Uterus (tissue), 3 donors: ENCODE measurements at regions not wholly inside any gene's neighbourhood (a gene's known extent, or its start where the extent isn't known, plus 50 kb on each side); places are given as distances from the start of the nearest gene placed in this dataset.
"Not testable (repeated sequence)": the region's sequence is repeated elsewhere in the genome, so short reads cannot be mapped to it uniquely, and the experiment has no call there.

ENCODE experiments used
- DNase-seq, 2 donors: peaks; one replicate each; pipeline ENCODE4 v3.0.0-alpha.2; 2019 to 2020
- H3K27ac ChIP-seq, 2 donors: fragments of 200-600 bp; sonication (generic); 1 replicate in 1 of 2; 2 replicates in 1 of 2; pipeline ENCODE4 v1.5.1; 2016 to 2018
- H3K27me3 ChIP-seq, 2 donors: fragments of 200-600 bp; sonication (generic); one replicate each; pipeline ENCODE4 v1.5.1; 2018 to 2019; ENCODE audit warnings: control low read depth in 1 of 2
- H3K36me3 ChIP-seq, 2 donors: fragments of 200-600 bp; sonication (generic); one replicate each; pipeline ENCODE4 v1.5.1; 2019; ENCODE audit warnings: control low read depth in 1 of 2
- H3K4me1 ChIP-seq, 2 donors: fragments of 200-600 bp; sonication (generic); one replicate each; pipeline ENCODE4 v1.5.1; 2018 to 2019; ENCODE audit warnings: control low read depth in 1 of 2
- H3K4me3 ChIP-seq, 2 donors: fragments of 200-600 bp; sonication (generic); 1 replicate in 1 of 2; 2 replicates in 1 of 2; pipeline ENCODE4 v1.5.1; 2018 to 2019; ENCODE audit warnings: mild to moderate bottlenecking in 1 of 2
- H3K9me3 ChIP-seq, 2 donors: fragments of 200-600 bp; sonication (generic); one replicate each; pipeline ENCODE4 v1.5.1; 2019; ENCODE audit warnings: control low read depth in 1 of 2
- CTCF ChIP-seq, 4 experiments: fragments of 200-600 bp in 2 of 4; fragments of 450-650 bp in 2 of 4; sonication (generic) in 2 of 4; IDR thresholded peaks; one replicate each; pipeline ENCODE4 v1.5.1; 2016 to 2019; ENCODE audit warnings: antibody characterized with exemption in 4 of 4, mild to moderate bottlenecking in 2 of 4, moderate library complexity in 1 of 4
- POLR2A ChIP-seq, 2 donors: fragments of 450-650 bp; IDR thresholded peaks; one replicate each; pipeline ENCODE4 v1.6.1; 2016; ENCODE audit warnings: antibody characterized with exemption in 2 of 2, mild to moderate bottlenecking in 1 of 2, moderate library complexity in 1 of 2
- intact Hi-C: fragments of 100-400 bp; cut with DNase I; formaldehyde crosslinking; loops from one replicate; pipeline ENCODE4 v1.15.1; 2023; ENCODE audit warnings: low total_unique reads
- donor health status: DM: yes; HTN: yes; CAD: no.

GRCh38 chr10:2202401-2202800 is 465.1 kb upstream of the ADARB2 start:
- TF ChIP-seq CTCF (IDR thresholded peaks at IDR 0.05) (no peak), POLR2A (IDR thresholded peaks at IDR 0.05) (no peak)
- H3K4me1 ChIP-seq, result no peaks in the 10 kb centered on the region
- H3K36me3 ChIP-seq, result no peaks in the 10 kb centered on the region
- no peak overlapping the region for H3K4me3 ChIP-seq
- H3K9me3 ChIP-seq, result no peaks in the 10 kb centered on the region
- intact Hi-C loops, result no loop called here
- no peak for DNase-seq
- no peaks in the 10 kb centered on the region for H3K27me3 ChIP-seq
- H3K27ac ChIP-seq, result no peak overlapping the region

DNA sequence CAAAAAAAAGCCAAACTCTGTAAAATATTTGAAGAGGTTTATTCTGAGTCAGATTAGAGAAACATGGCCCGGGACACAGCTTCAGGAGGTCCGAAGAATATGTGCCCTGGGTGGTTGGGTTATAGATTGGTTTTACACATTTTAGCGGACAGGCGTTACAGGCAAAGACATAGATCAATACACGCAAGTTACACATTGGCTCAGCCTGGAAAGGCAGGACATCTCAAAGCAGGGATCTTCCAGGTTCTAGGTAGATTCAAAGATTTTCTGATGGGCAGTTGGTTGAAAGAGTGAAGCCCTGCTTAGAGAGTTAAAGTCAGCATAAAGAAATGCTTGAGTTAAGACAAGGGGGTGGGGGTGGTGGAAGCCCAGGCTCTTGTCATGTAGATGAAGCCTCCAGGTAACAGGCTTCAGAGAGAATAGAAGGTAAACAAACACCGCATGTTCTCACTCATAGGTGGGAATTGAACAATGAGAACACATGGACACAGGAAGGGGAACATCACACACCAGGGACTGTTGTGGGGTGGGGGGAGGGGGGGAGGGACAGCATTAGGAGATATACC is 464.3 kb upstream of the ADARB2 start:
- no peaks in the 10 kb centered on the region for H3K9me3 ChIP-seq
- no peak for DNase-seq
- H3K27me3 ChIP-seq, result no peaks in the 10 kb centered on the region
- no peaks in the 10 kb centered on the region for H3K4me1 ChIP-seq
- no peak for TF ChIP-seq POLR2A (IDR thresholded peaks at IDR 0.05)
- no peak for TF ChIP-seq CTCF (IDR thresholded peaks at IDR 0.05)
- H3K36me3 ChIP-seq, result no peaks in the 10 kb centered on the region
- H3K4me3 ChIP-seq, result no peak overlapping the region
- intact Hi-C loops, result no loop called here
- no peak overlapping the region for H3K27ac ChIP-seq

GRCh38 chr10:2197663-2198062 is 460.3 kb upstream of the ADARB2 start:
- Histone ChIP-seq H3K27me3 (no peaks in the 10 kb centered on the region), H3K9me3 (no peaks in the 10 kb centered on the region), H3K36me3 (no peaks in the 10 kb centered on the region), H3K4me3 (no peak overlapping the region), H3K27ac (no peak overlapping the region), H3K4me1 (no peaks in the 10 kb centered on the region)
- TF ChIP-seq POLR2A (IDR thresholded peaks at IDR 0.05), result no peak
- no peak for TF ChIP-seq CTCF (IDR thresholded peaks at IDR 0.05)
- intact Hi-C loops, result no loop called here
- no peak for DNase-seq

DNA sequence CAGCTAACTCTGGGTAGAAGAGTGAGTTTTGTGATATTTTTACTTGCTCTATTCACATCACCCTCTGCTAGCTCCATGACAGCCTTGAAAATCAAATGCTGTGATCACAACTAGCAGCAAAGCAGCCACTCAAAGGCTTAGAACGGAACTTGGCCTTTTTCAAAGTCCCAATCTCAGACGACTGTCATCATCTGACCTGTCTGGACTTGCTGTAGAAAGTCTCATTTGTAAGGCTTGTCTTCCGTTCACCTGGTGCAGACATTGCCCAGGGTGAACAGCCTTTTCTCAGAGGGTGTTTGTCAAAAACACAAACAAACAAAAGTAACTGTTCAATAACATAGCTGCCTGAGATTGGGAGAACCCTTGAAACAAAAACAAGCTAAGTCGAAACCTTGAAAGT is 458.9 kb upstream of the ADARB2 start:
- no peak overlapping the region for H3K4me3 ChIP-seq
- H3K36me3 ChIP-seq, result no peaks in the 10 kb centered on the region
- no peak overlapping the region for H3K27ac ChIP-seq
- TF ChIP-seq CTCF (IDR thresholded peaks at IDR 0.05), result no peak
- TF ChIP-seq POLR2A (IDR thresholded peaks at IDR 0.05), result no peak
- H3K9me3 ChIP-seq, result no peaks in the 10 kb centered on the region
- H3K4me1 ChIP-seq, result no peaks in the 10 kb centered on the region
- intact Hi-C loops, result no loop called here
- H3K27me3 ChIP-seq, result no peaks in the 10 kb centered on the region
- no peak for DNase-seq

DNA sequence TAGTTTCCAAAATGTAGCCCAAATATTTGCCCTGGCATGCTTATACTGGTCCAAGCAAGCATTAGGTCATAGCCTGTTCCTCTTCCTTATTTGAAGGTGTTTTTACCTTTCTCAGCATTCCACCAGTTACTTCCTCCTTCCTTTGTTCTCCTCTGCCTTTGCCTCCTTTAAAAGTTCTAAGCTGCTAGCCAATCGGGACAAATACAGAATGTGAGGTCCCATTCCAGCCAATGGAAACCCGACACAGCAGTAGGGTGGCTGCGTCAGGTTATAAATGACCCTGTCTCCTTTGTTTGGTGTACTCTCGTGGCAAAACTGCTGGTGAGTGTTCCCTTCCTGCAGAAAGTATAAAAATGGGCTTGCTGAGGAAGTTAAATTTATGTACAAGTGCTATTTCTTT is 452.0 kb upstream of the ADARB2 start:
- H3K27ac ChIP-seq, DNase-seq, H3K4me3 ChIP-seq, H3K9me3 ChIP-seq, H3K27me3 ChIP-seq, H3K36me3 ChIP-seq, intact Hi-C loops, H3K4me1 ChIP-seq: not testable (repeated sequence)

DNA sequence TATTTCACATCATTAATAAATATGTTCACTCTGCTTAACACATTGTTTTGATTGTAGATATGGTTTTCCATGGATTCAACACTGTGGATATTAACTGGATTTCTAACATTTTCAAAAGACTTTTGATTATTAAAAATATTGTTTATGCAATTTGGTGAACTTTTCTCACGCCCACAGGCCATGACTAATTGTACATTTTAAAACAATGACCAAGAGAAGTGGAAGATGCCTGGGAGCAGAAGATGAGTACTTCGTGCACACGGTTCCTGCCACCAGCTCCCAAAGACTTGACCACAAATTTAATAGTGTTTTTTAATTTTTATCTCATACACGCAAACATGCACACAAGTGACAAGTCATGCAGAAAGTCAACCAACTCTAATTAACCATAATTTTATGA is 451.0 kb upstream of the ADARB2 start:
- Histone ChIP-seq H3K4me1 (no peaks in the 10 kb centered on the region), H3K9me3 (no peaks in the 10 kb centered on the region), H3K27me3 (no peaks in the 10 kb centered on the region), H3K4me3 (no peak overlapping the region), H3K27ac (no peak overlapping the region), H3K36me3 (no peaks in the 10 kb centered on the region)
- intact Hi-C loops, result no loop called here
- TF ChIP-seq CTCF (IDR thresholded peaks at IDR 0.05) (no peak), POLR2A (IDR thresholded peaks at IDR 0.05) (no peak)
- DNase-seq, result no peak
